GM23338 (cell line): ENCODE measurements at regions not wholly inside any gene's neighbourhood (a gene's known extent, or its start where the extent isn't known, plus 50 kb on each side); places are given as distances from the start of the nearest gene placed in this dataset.

Experiments
- ATAC-seq: fragments of 200-7000 bp; cut with Tn5 transposase; 3 replicates; pipeline ENCODE4 v1.9.1; 2020
- DNase-seq: peaks from one replicate; pipeline ENCODE4 v3.0.0-alpha.2; 2015; ENCODE audit warnings: low spot score
- H2AFZ ChIP-seq: fragments of 200-600 bp; sonication (generic); 2 replicates; pipeline ENCODE4 v1.8.0; 2016; ENCODE audit warnings: antibody characterized with exemption, mild to moderate bottlenecking, moderate library complexity
- H3F3A ChIP-seq: fragments of 200-600 bp; sonication (generic); replicated peaks from 2 replicates; pipeline ENCODE4 v1.8.0; 2017; ENCODE audit warnings: antibody characterized with exemption, mixed run types, low read depth
- H3K27ac ChIP-seq: fragments of 200-600 bp; sonication (generic); 2 replicates; pipeline ENCODE4 v1.6.1; 2016; ENCODE audit warnings: low read depth
- H3K27me3 ChIP-seq: fragments of 200-600 bp; sonication (generic); 2 replicates; pipeline ENCODE4 v1.8.0; 2016; ENCODE audit warnings: mild to moderate bottlenecking, mixed run types, moderate library complexity; ENCODE audit not compliant: insufficient read depth
- H3K36me3 ChIP-seq: fragments of 200-600 bp; sonication (generic); 2 replicates; pipeline ENCODE4 v1.8.0; 2016; ENCODE audit warnings: mild to moderate bottlenecking; ENCODE audit not compliant: insufficient read depth
- H3K4me1 ChIP-seq: fragments of 200-600 bp; sonication (generic); 2 replicates; pipeline ENCODE4 v1.8.0; 2016; ENCODE audit warnings: mild to moderate bottlenecking, moderate library complexity; ENCODE audit not compliant: insufficient read depth
- H3K4me2 ChIP-seq: fragments of 200-600 bp; sonication (generic); 2 replicates; pipeline ENCODE4 v1.7.1; 2017; ENCODE audit warnings: mixed run types
- H3K4me3 ChIP-seq: fragments of 200-600 bp; sonication (generic); 2 replicates; pipeline ENCODE4 v1.6.1; 2016; ENCODE audit warnings: mixed run types
- H3K79me2 ChIP-seq: fragments of 200-600 bp; sonication (generic); replicated peaks from 2 replicates; pipeline ENCODE4 v1.8.0; 2017; ENCODE audit warnings: mild to moderate bottlenecking; ENCODE audit not compliant: insufficient read depth
- H3K9me2 ChIP-seq: fragments of 200-600 bp; sonication (generic); 2 replicates; pipeline ENCODE4 v1.8.0; 2017; ENCODE audit not compliant: insufficient read depth
- H4K20me1 ChIP-seq: fragments of 200-600 bp; sonication (generic); replicated peaks from 2 replicates; pipeline ENCODE4 v1.8.0; 2017; ENCODE audit warnings: mild to moderate bottlenecking; ENCODE audit not compliant: insufficient read depth
- H3K27ac Mint-ChIP-seq: 2 replicates; pipeline ENCODE4 v1.8.0; 2020; ENCODE audit warnings: inconsistent platforms, mild to moderate bottlenecking, moderate library complexity, mixed read lengths
- H3K27me3 Mint-ChIP-seq: 3 replicates; pipeline ENCODE4 v1.8.0; 2022; ENCODE audit warnings: low read depth, mild to moderate bottlenecking, moderate library complexity, mixed read lengths, inconsistent platforms; ENCODE audit not compliant: insufficient read depth, poor library complexity
- H3K36me3 Mint-ChIP-seq: 3 replicates; pipeline ENCODE4 v1.8.0; 2021; ENCODE audit warnings: low read depth, mild to moderate bottlenecking, inconsistent platforms, moderate library complexity, mixed read lengths
- H3K4me1 Mint-ChIP-seq: 3 replicates; pipeline ENCODE4 v1.8.0; 2020; ENCODE audit warnings: mild to moderate bottlenecking, inconsistent platforms, mixed read lengths
- H3K4me3 Mint-ChIP-seq: 3 replicates; pipeline ENCODE4 v1.8.0; 2021; ENCODE audit warnings: moderate library complexity, mild to moderate bottlenecking, inconsistent platforms, mixed read lengths
- H3K9me3 Mint-ChIP-seq: 3 replicates; pipeline ENCODE4 v1.8.0; 2020; ENCODE audit warnings: moderate library complexity, mild to moderate bottlenecking, inconsistent platforms, mixed read lengths
- ETS1 ChIP-seq: IDR thresholded peaks from 2 replicates; pipeline ENCODE4 v1.6.1; 2016; ENCODE audit warnings: antibody characterized with exemption
- EZH2 ChIP-seq: fragments of 200-600 bp; sonication (generic); IDR thresholded peaks from one replicate; pipeline ENCODE4 v1.8.0; 2017; ENCODE audit warnings: antibody characterized with exemption, mild to moderate bottlenecking, low read depth; ENCODE audit not compliant: unreplicated experiment
- EZH2phosphoT487 ChIP-seq: fragments of 200-600 bp; sonication (generic); IDR thresholded peaks from one replicate; pipeline ENCODE4 v1.8.1; 2018; ENCODE audit warnings: antibody characterized with exemption; ENCODE audit not compliant: unreplicated experiment
- POLR2AphosphoS5 ChIP-seq: IDR thresholded peaks from 2 replicates; pipeline ENCODE4 v1.6.1; 2016; ENCODE audit warnings: antibody characterized with exemption, low read depth
- STAT1 ChIP-seq: IDR thresholded peaks from one replicate; pipeline ENCODE4 v1.6.1; 2016; ENCODE audit warnings: antibody characterized with exemption; ENCODE audit not compliant: unreplicated experiment
- ZNF462 ChIP-seq: fragments of 250-450 bp; sonication (Bioruptor Pico); IDR thresholded peaks from 2 replicates; pipeline ENCODE4 v1.5.0; 2020; ENCODE audit warnings: mild to moderate bottlenecking, moderate library complexity
- TF ChIP-seq, protein P1 (sequence below), 2 experiments: fragments of 200-600 bp in 1 of 2; sonication (generic) in 1 of 2; conservative IDR thresholded peaks; 2 replicates each; pipeline versions ENCODE4 v1.5.1 to v1.6.1; 2016 to 2017; ENCODE audit warnings: antibody characterized with exemption in 2 of 2, low read depth in 2 of 2, mild to moderate bottlenecking in 2 of 2, moderate library complexity in 1 of 2
- TF ChIP-seq, protein P2 (sequence below): IDR thresholded peaks from one replicate; pipeline ENCODE4 v1.6.1; 2018; ENCODE audit warnings: antibody characterized with exemption; ENCODE audit not compliant: unreplicated experiment

DNA sequence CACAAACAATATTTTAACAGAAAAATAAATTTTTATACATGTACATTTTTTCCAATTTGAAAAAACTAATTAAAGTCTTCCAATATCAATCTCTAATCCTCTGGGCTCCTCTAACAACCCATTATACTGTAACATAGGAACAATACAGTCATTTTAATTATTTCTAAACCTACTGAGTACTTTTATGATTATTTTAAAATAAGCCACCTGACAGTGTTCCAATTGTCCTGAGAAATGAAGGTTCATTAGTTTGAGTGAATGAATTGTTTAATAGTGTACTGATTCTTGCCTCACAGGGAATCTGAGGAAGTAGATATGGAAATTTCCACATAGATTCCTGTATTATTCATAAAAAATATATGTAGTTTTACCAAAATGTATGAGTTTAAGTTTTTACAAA is 123.1 kb upstream of the EYS start:
- no peak overlapping the region for H3K4me3 ChIP-seq
- DNase-seq (no peak), ATAC-seq (no peak)
- no peaks in the 10 kb centered on the region for H3K4me1 Mint-ChIP-seq
- no peaks in the 10 kb centered on the region for H3F3A ChIP-seq
- no peak overlapping the region for H2AFZ ChIP-seq
- no peaks in the 10 kb centered on the region for H3K36me3 Mint-ChIP-seq
- H3K79me2 ChIP-seq, result no peaks in the 10 kb centered on the region
- no peaks in the 10 kb centered on the region; the same call in 2 of the 3 replicates for H3K9me3 Mint-ChIP-seq
- H3K27ac ChIP-seq, result no peak overlapping the region
- no peak overlapping the region for H3K27ac Mint-ChIP-seq
- no peaks in the 10 kb centered on the region for H4K20me1 ChIP-seq
- H3K4me3 Mint-ChIP-seq, result no peak overlapping the region
- no peak for TF ChIP-seq ETS1
- no peak for TF ChIP-seq STAT1
- TF ChIP-seq EZH2, result no peak
- no peaks in the 10 kb centered on the region for H3K27me3 Mint-ChIP-seq
- no peak overlapping the region for H3K4me2 ChIP-seq
- no peaks in the 10 kb centered on the region for H3K36me3 ChIP-seq
- no peaks in the 10 kb centered on the region for H3K4me1 ChIP-seq
- H3K27me3 ChIP-seq, result no peaks in the 10 kb centered on the region
- H3K9me2 ChIP-seq, result no peaks in the 10 kb centered on the region; the same call in 1 of the 2 replicates

- ATAC-seq (no peak), DNase-seq (no peak)
- Histone ChIP-seq H3K4me2 (no peak overlapping the region), H2AFZ (no peak overlapping the region), H3K36me3 (no peaks in the 10 kb centered on the region), H3K9me2 (no peaks in the 10 kb centered on the region), H3K27me3 (no peaks in the 10 kb centered on the region), H4K20me1 (no peaks in the 10 kb centered on the region), H3K4me3 (no peak overlapping the region), H3K4me1 (no peaks in the 10 kb centered on the region), H3K79me2 (no peaks in the 10 kb centered on the region), H3F3A (no peaks in the 10 kb centered on the region), H3K27ac (no peak overlapping the region)
- Mint-ChIP-seq H3K27ac (no peak overlapping the region), H3K4me1 (peaks cover 2% of the 10 kb centered on the region; the same call in 1 of the 3 replicates), H3K4me3 (no peak overlapping the region), H3K27me3 (no peaks in the 10 kb centered on the region), H3K9me3 (peaks cover 16% of the 10 kb centered on the region; the same call in 2 of the 3 replicates), H3K36me3 (0 out of 3 replicates have a peak, but pooled peaks cover 5% of the 10 kb centered on the region)
- no peak for TF ChIP-seq POLR2AphosphoS5
- TF ChIP-seq, protein P1, sequence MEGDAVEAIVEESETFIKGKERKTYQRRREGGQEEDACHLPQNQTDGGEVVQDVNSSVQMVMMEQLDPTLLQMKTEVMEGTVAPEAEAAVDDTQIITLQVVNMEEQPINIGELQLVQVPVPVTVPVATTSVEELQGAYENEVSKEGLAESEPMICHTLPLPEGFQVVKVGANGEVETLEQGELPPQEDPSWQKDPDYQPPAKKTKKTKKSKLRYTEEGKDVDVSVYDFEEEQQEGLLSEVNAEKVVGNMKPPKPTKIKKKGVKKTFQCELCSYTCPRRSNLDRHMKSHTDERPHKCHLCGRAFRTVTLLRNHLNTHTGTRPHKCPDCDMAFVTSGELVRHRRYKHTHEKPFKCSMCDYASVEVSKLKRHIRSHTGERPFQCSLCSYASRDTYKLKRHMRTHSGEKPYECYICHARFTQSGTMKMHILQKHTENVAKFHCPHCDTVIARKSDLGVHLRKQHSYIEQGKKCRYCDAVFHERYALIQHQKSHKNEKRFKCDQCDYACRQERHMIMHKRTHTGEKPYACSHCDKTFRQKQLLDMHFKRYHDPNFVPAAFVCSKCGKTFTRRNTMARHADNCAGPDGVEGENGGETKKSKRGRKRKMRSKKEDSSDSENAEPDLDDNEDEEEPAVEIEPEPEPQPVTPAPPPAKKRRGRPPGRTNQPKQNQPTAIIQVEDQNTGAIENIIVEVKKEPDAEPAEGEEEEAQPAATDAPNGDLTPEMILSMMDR (conservative IDR thresholded peaks at IDR 0.05; ENCODE audit: low read depth in 2 of 2), result no peak
- TF ChIP-seq ETS1, result no peak
- TF ChIP-seq ZNF462 (CRISPR knock-in tag), result no peak
- TF ChIP-seq, protein P2, sequence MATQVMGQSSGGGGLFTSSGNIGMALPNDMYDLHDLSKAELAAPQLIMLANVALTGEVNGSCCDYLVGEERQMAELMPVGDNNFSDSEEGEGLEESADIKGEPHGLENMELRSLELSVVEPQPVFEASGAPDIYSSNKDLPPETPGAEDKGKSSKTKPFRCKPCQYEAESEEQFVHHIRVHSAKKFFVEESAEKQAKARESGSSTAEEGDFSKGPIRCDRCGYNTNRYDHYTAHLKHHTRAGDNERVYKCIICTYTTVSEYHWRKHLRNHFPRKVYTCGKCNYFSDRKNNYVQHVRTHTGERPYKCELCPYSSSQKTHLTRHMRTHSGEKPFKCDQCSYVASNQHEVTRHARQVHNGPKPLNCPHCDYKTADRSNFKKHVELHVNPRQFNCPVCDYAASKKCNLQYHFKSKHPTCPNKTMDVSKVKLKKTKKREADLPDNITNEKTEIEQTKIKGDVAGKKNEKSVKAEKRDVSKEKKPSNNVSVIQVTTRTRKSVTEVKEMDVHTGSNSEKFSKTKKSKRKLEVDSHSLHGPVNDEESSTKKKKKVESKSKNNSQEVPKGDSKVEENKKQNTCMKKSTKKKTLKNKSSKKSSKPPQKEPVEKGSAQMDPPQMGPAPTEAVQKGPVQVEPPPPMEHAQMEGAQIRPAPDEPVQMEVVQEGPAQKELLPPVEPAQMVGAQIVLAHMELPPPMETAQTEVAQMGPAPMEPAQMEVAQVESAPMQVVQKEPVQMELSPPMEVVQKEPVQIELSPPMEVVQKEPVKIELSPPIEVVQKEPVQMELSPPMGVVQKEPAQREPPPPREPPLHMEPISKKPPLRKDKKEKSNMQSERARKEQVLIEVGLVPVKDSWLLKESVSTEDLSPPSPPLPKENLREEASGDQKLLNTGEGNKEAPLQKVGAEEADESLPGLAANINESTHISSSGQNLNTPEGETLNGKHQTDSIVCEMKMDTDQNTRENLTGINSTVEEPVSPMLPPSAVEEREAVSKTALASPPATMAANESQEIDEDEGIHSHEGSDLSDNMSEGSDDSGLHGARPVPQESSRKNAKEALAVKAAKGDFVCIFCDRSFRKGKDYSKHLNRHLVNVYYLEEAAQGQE, result no peak
- TF ChIP-seq EZH2phosphoT487, result no peak
Measured at GRCh38 chr6:65819152-65819551, 112.1 kb upstream of the EYS start.
